H1 (cell line): ENCODE measurements at regions not wholly inside any gene's neighbourhood (a gene's known extent, or its start where the extent isn't known, plus 50 kb on each side); places are given as distances from the start of the nearest gene placed in this dataset.

Experiments
- CTCF ChIA-PET: fragments of 300-600 bp; sonication (Branson Sonifier 250); formaldehyde crosslinking; loops from one replicate; lab custom pipeline; 2021; ENCODE audit not compliant: partially characterized antibody; lab: Charles Lee
- POLR2A ChIA-PET: fragments of 300-600 bp; sonication (Branson Sonifier 250); formaldehyde crosslinking; loops from one replicate; lab custom pipeline; 2021; ENCODE audit warnings: inconsistent platforms; ENCODE audit not compliant: partially characterized antibody; lab: Charles Lee
- DNase-seq, 2 experiments: peaks; one replicate each; pipeline versions ENCODE4 v3.0.0 to v3.0.0-alpha.2; 2010 to 2022; ENCODE audit warnings: low spot score in 2 of 2, low read depth in 1 of 2, mixed read lengths in 1 of 2
- FAIRE-seq: peaks from 2 replicates; lab custom pipeline; 2011; peaks lifted over from hg19 to GRCh38; lab: Jason Lieb, UNC
- H2AFZ ChIP-seq: 2 replicates; pipeline ENCODE4 v1.8.1; 2012; ENCODE audit warnings: low read length, inconsistent platforms
- H2AK5ac ChIP-seq: 2 replicates; pipeline ENCODE4 v1.6.1; 2013; ENCODE audit warnings: low read depth, low read length
- H2BK120ac ChIP-seq: replicated peaks from 2 replicates; pipeline ENCODE3; 2013; ENCODE audit warnings: low read depth, low read length, inconsistent platforms
- H2BK12ac ChIP-seq: 2 replicates; pipeline ENCODE4 v1.6.1; 2013; ENCODE audit warnings: low read depth, low read length
- H2BK15ac ChIP-seq: 2 replicates; pipeline ENCODE4 v1.6.1; 2013; ENCODE audit warnings: low read length
- H2BK20ac ChIP-seq: 2 replicates; pipeline ENCODE4 v1.6.1; 2013; ENCODE audit warnings: low read length
- H2BK5ac ChIP-seq: 2 replicates; pipeline ENCODE4 v1.6.1; 2013; ENCODE audit warnings: low read depth, low read length
- H3K14ac ChIP-seq: 2 replicates; pipeline ENCODE4 v1.6.1; 2013; ENCODE audit warnings: inconsistent platforms; ENCODE audit not compliant: insufficient read length
- H3K18ac ChIP-seq: 2 replicates; pipeline ENCODE4 v1.6.1; 2013; ENCODE audit warnings: low read length; ENCODE audit errors: extremely low read depth
- H3K23ac ChIP-seq: 2 replicates; pipeline ENCODE4 v1.6.1; 2013; ENCODE audit warnings: inconsistent platforms; ENCODE audit not compliant: insufficient read length
- H3K23me2 ChIP-seq: 2 replicates; pipeline ENCODE4 v1.6.1; 2013; ENCODE audit warnings: low read depth, low read length
- H3K27ac ChIP-seq: 2 replicates; pipeline ENCODE4 v1.6.1; 2011; ENCODE audit warnings: low read depth, low read length, inconsistent platforms
- H3K27me3 ChIP-seq, 4 experiments: replicated peaks in 1 of 4; 1 replicate in 1 of 4; 2 replicates in 3 of 4; pipeline versions ENCODE4 v1.6.1 to v1.8.1; 2011 to 2013; ENCODE audit warnings: low read length in 3 of 4, mild to moderate bottlenecking in 3 of 4, inconsistent platforms in 2 of 4, mixed read lengths in 2 of 4, moderate library complexity in 1 of 4; ENCODE audit not compliant: control insufficient read depth in 3 of 4, insufficient read depth in 3 of 4; ENCODE audit errors: extremely low read depth in 1 of 4
- H3K36me3 ChIP-seq, 4 experiments: 2 replicates each; pipeline versions ENCODE4 v1.6.1 to v1.8.1; 2011 to 2013; ENCODE audit warnings: mild to moderate bottlenecking in 4 of 4, low read length in 3 of 4, moderate library complexity in 2 of 4, control low read depth in 1 of 4, inconsistent platforms in 1 of 4; ENCODE audit not compliant: insufficient read depth in 4 of 4, control insufficient read depth in 2 of 4
- H3K4ac ChIP-seq: replicated peaks from 2 replicates; pipeline ENCODE3; 2013; ENCODE audit warnings: low read length, low read depth, mixed read lengths, inconsistent platforms; ENCODE audit not compliant: insufficient read length
- H3K4me1 ChIP-seq, 4 experiments: replicated peaks in 1 of 4; 1 replicate in 1 of 4; 2 replicates in 3 of 4; pipeline versions ENCODE4 v1.6.1 to v1.8.1; 2011 to 2013; ENCODE audit warnings: low read length in 3 of 4, inconsistent platforms in 2 of 4, mixed read lengths in 1 of 4; ENCODE audit not compliant: insufficient read depth in 4 of 4, control insufficient read depth in 3 of 4
- H3K4me2 ChIP-seq, 2 experiments: 2 replicates each; pipeline versions ENCODE4 v1.6.1 to v1.8.1; 2011 to 2013; ENCODE audit warnings: low read depth in 2 of 2, low read length in 2 of 2, control low read depth in 1 of 2, inconsistent platforms in 1 of 2, mild to moderate bottlenecking in 1 of 2; ENCODE audit not compliant: insufficient read depth in 1 of 2
- H3K4me3 ChIP-seq, 4 experiments: fragments of 200-600, 300-600 bp in 1 of 4; sonication (generic), shearing (Covaris generic), sonication (Bioruptor Twin) in 1 of 4; 2 replicates each; pipeline versions ENCODE4 v1.5.1 to v1.8.1; 2011 to 2016; ENCODE audit warnings: low read length in 4 of 4, low read depth in 3 of 4, control low read depth in 2 of 4, inconsistent platforms in 2 of 4, mild to moderate bottlenecking in 2 of 4, mixed read lengths in 1 of 4, moderate library complexity in 1 of 4; ENCODE audit not compliant: insufficient read depth in 2 of 4; ENCODE audit errors: extremely low read depth in 1 of 4
- H3K56ac ChIP-seq: replicated peaks from 2 replicates; pipeline ENCODE3; 2013; ENCODE audit warnings: low read depth, mild to moderate bottlenecking, mixed read lengths, low read length, inconsistent platforms; ENCODE audit not compliant: insufficient read length
- H3K79me1 ChIP-seq: 2 replicates; pipeline ENCODE4 v1.6.1; 2013; ENCODE audit warnings: low read depth, low read length, control low read depth
- H3K79me2 ChIP-seq, 2 experiments: 2 replicates each; pipeline versions ENCODE4 v1.6.1 to v1.8.1; 2012 to 2013; ENCODE audit warnings: low read length in 2 of 2, mild to moderate bottlenecking in 2 of 2, inconsistent platforms in 1 of 2; ENCODE audit not compliant: insufficient read depth in 2 of 2, control insufficient read depth in 1 of 2
- H3K9ac ChIP-seq, 4 experiments: replicated peaks in 1 of 4; 1 replicate in 1 of 4; 2 replicates in 3 of 4; pipeline versions ENCODE4 v1.6.1 to v1.8.1; 2011 to 2013; ENCODE audit warnings: low read depth in 3 of 4, low read length in 3 of 4, control low read depth in 2 of 4, mild to moderate bottlenecking in 2 of 4, moderate library complexity in 2 of 4, inconsistent platforms in 1 of 4; ENCODE audit errors: extremely low read depth in 1 of 4
- H3K9me3 ChIP-seq, 2 experiments: 2 replicates each; pipeline versions ENCODE4 v1.6.1 to v1.8.1; 2012 to 2013; ENCODE audit warnings: mild to moderate bottlenecking in 2 of 2, moderate library complexity in 2 of 2, control low read depth in 1 of 2, inconsistent platforms in 1 of 2, low read depth in 1 of 2, low read length in 1 of 2, mixed read lengths in 1 of 2; ENCODE audit not compliant: insufficient read depth in 2 of 2
- H4K20me1 ChIP-seq, 2 experiments: replicated peaks in 1 of 2; 2 replicates each; pipeline versions ENCODE3 to v1.8.1; 2011 to 2013; ENCODE audit warnings: inconsistent platforms in 2 of 2, low read length in 2 of 2, mild to moderate bottlenecking in 1 of 2; ENCODE audit not compliant: insufficient read depth in 2 of 2, control insufficient read depth in 1 of 2
- H4K5ac ChIP-seq: 2 replicates; pipeline ENCODE4 v1.6.1; 2013; ENCODE audit warnings: low read length, low read depth, mixed read lengths, inconsistent platforms; ENCODE audit not compliant: insufficient read length
- H4K8ac ChIP-seq: 2 replicates; pipeline ENCODE4 v1.8.0; 2013; ENCODE audit warnings: mild to moderate bottlenecking, moderate library complexity, low read length, inconsistent platforms; ENCODE audit not compliant: insufficient read depth; ENCODE audit errors: extremely low read depth
- H4K91ac ChIP-seq: replicated peaks from 2 replicates; pipeline ENCODE3; 2013; ENCODE audit warnings: low read length, mixed read lengths, inconsistent platforms; ENCODE audit not compliant: insufficient read length
- CREB1 ChIP-seq: IDR thresholded peaks from 2 replicates; pipeline ENCODE4 v1.6.1; 2012; ENCODE audit warnings: inconsistent platforms
- CTBP2 ChIP-seq: IDR thresholded peaks from 2 replicates; pipeline ENCODE4 v1.7.0; 2011; ENCODE audit warnings: borderline replicate concordance, mild to moderate bottlenecking, moderate library complexity, mixed read lengths, low read length; ENCODE audit not compliant: insufficient read depth, insufficient read length
- FOSL1 ChIP-seq: IDR thresholded peaks from 2 replicates; pipeline ENCODE4 v1.6.1; 2011; ENCODE audit warnings: mild to moderate bottlenecking, low read depth, low read length, moderate library complexity; ENCODE audit not compliant: insufficient read depth
- MAFK ChIP-seq: IDR thresholded peaks from 2 replicates; pipeline ENCODE4 v1.6.1; 2012; ENCODE audit warnings: low read depth, mild to moderate bottlenecking, improper control_type of control experiment, low read length
- WGBS, 2 experiments: shearing (Covaris generic) in 1 of 2; methylation state at CpG; one replicate each; pipeline versions ENCODE4 v1.1.6 to v1.1.7; 2013 to 2015; ENCODE audit warnings: low lambda C conversion rate in 2 of 2, mixed read lengths in 2 of 2, inconsistent platforms in 1 of 2, low coverage in 1 of 2, missing lambda C conversion rate in 1 of 2; ENCODE audit not compliant: insufficient replicate concordance in 2 of 2, insufficient coverage in 1 of 2, insufficient read length in 1 of 2; ENCODE audit errors: extremely low coverage in 1 of 2, missing lambda C conversion rate in 1 of 2; 5-methylcytosine and 5-hydroxymethylcytosine counted together

DNA sequence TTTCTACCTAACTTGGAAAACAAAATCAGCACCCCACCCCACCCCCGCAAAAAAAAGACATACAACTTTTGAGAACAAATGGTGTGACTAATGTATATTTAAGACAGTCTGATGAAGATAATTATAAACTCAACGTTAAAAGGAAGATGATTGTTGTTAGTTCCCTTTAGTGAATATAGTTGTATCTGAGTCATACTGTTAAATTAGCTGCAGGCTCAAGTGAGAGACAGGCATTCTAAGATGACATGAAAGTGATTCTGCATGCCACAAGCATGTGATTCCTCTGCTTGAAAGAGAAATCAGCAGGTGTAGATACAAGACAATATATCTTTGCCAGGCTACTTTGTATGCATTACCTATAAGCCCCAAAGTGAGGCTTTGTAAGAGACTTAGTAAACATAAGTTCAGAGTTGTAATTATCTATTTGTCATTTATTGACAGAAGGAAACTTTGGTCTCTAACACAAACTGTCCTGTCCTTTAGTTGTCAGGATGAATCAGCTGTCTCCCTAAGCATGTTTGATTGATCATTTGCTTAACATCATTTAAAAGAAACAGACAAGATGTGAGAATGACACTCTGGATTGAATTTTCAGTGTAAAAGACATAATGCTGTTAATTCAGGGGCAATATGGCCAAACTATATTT lies 319.4 kb upstream of the HTR2A start:
- H3K9ac ChIP-seq, result no peak overlapping the region
- no peak overlapping the region for H3K14ac ChIP-seq
- no peak for TF ChIP-seq FOSL1
- TF ChIP-seq CTBP2, result no peak
- TF ChIP-seq CREB1, result no peak
- no peak for TF ChIP-seq MAFK
- no peak overlapping the region for H2BK15ac ChIP-seq
- no peaks in the 10 kb centered on the region for H3K9me3 ChIP-seq
- H2BK20ac ChIP-seq, result no peak overlapping the region
- H3K79me1 ChIP-seq, result no peaks in the 10 kb centered on the region
- H3K27me3 ChIP-seq, result no peaks in the 10 kb centered on the region
- H2BK120ac ChIP-seq, result no peak overlapping the region
- FAIRE-seq, result no peak
- POLR2A ChIA-PET, result no interaction called here
- H3K4ac ChIP-seq, result no peak overlapping the region
- no peak overlapping the region for H2AK5ac ChIP-seq
- no peaks in the 10 kb centered on the region for H3K4me1 ChIP-seq
- no peak overlapping the region for H3K4me2 ChIP-seq
- H3K56ac ChIP-seq, result no peak overlapping the region
- H3K23me2 ChIP-seq, result no peaks in the 10 kb centered on the region
- CTCF ChIA-PET, result interaction anchor here (0.9 to 1.2 kb wide), 2 partner anchors 25 to 244 kb away, joined by 3 to 4 read pairs; no protein-coding TSS in a partner anchor
- no peaks in the 10 kb centered on the region for H3K79me2 ChIP-seq
- no peak overlapping the region for H2BK5ac ChIP-seq
- no peak overlapping the region for H3K18ac ChIP-seq
- no peak overlapping the region for H4K8ac ChIP-seq
- H2AFZ ChIP-seq, result no peak overlapping the region
- no peaks in the 10 kb centered on the region for H4K20me1 ChIP-seq
- H3K23ac ChIP-seq, result no peak overlapping the region
- H3K36me3 ChIP-seq, result no peaks in the 10 kb centered on the region
- no peak overlapping the region for H4K5ac ChIP-seq
- no peak overlapping the region for H3K27ac ChIP-seq
- H3K4me3 ChIP-seq, result no peak overlapping the region
- no peak for DNase-seq
- no peak overlapping the region for H2BK12ac ChIP-seq
- no peak overlapping the region for H4K91ac ChIP-seq
- 88% methylated on average over 2 of the region's 2 CpGs; no CpG with 5 or more reads in 1 of the 2 experiments for WGBS, 2 experiments
